GM19351 (cell line): ENCODE measurements at regions not wholly inside any gene's neighbourhood (a gene's known extent, or its start where the extent isn't known, plus 50 kb on each side); places are given as distances from the start of the nearest gene placed in this dataset.
"Not testable (repeated sequence)": the region's sequence is repeated elsewhere in the genome, so short reads cannot be mapped to it uniquely, and the experiment has no call there.

ENCODE experiments used
- ATAC-seq: cut with Tn5 transposase; IDR thresholded peaks from one replicate; pipeline ENCODE4 v1.9.1; 2021; ENCODE audit warnings: mild to moderate bottlenecking, moderate library complexity; ENCODE audit not compliant: unreplicated experiment

GRCh38 chr11:90525962-90526361 is 303.1 kb upstream of the CHORDC1 start:
- no peak for ATAC-seq

GRCh38 chr11:90512846-90513245 is 290.0 kb upstream of the CHORDC1 start:
- ATAC-seq = no peak

GRCh38 chr11:90510839-90511238 is 288.0 kb upstream of the CHORDC1 start:
- no peak for ATAC-seq

- ATAC-seq = no peak
Measured at GRCh38 chr11:90500922-90501568, 278.2 kb upstream of the CHORDC1 start.

GRCh38 chr11:90496722-90497121 is 273.9 kb upstream of the CHORDC1 start:
- ATAC-seq = no peak

- ATAC-seq = no peak
Measured at GRCh38 chr11:90493379-90493778, 270.5 kb upstream of the CHORDC1 start.

- no peak for ATAC-seq
Measured at GRCh38 chr11:90491466-90491865, 268.6 kb upstream of the CHORDC1 start.

GRCh38 chr11:90476442-90477007 is 253.7 kb upstream of the CHORDC1 start:
- peak; percentile 78 for ATAC-seq

GRCh38 chr11:90468923-90469322 is 246.1 kb upstream of the CHORDC1 start:
- no peak for ATAC-seq

GRCh38 chr11:90465553-90465952 is 242.7 kb upstream of the CHORDC1 start:
- ATAC-seq = no peak

- ATAC-seq = not testable (repeated sequence)
Measured at GRCh38 chr11:90455347-90455920, 232.6 kb upstream of the CHORDC1 start.

- ATAC-seq = no peak
Measured at GRCh38 chr11:90453525-90453924, 230.7 kb upstream of the CHORDC1 start.

GRCh38 chr11:90449606-90450005 is 226.8 kb upstream of the CHORDC1 start:
- ATAC-seq = no peak

- no peak for ATAC-seq
Measured at GRCh38 chr11:90448256-90448655, 225.4 kb upstream of the CHORDC1 start.

GRCh38 chr11:90447618-90448017 is 224.8 kb upstream of the CHORDC1 start:
- ATAC-seq = no peak

- ATAC-seq = no peak
Measured at GRCh38 chr11:90446207-90446606, 223.4 kb upstream of the CHORDC1 start.

GRCh38 chr11:90438069-90438468 is 215.2 kb upstream of the CHORDC1 start:
- ATAC-seq = no peak

GRCh38 chr11:90434858-90435257 is 212.0 kb upstream of the CHORDC1 start:
- no peak for ATAC-seq

- ATAC-seq = no peak
Measured at GRCh38 chr11:90428836-90429235, 206.0 kb upstream of the CHORDC1 start.

- ATAC-seq = no peak
Measured at GRCh38 chr11:90426442-90426841, 203.6 kb upstream of the CHORDC1 start.

GRCh38 chr11:90423378-90423777 is 200.5 kb upstream of the CHORDC1 start:
- no peak for ATAC-seq

GRCh38 chr11:90422787-90423186 is 199.9 kb upstream of the CHORDC1 start:
- not testable (repeated sequence) for ATAC-seq

GRCh38 chr11:90414221-90414620 is 191.4 kb upstream of the CHORDC1 start:
- ATAC-seq = no peak
